K562 (cell line): ENCODE measurements at regions not wholly inside any gene's neighbourhood (a gene's known extent, or its start where the extent isn't known, plus 50 kb on each side); places are given as distances from the start of the nearest gene placed in this dataset.

ENCODE experiments used
- AFF1 ChIP-seq, 2 experiments: fragments of 450-650 bp; IDR thresholded peaks; 2 replicates each; pipeline ENCODE4 v1.6.1; 2018; ENCODE audit warnings: mild to moderate bottlenecking in 2 of 2, low read depth in 1 of 2; ENCODE audit not compliant: partially characterized antibody in 2 of 2
- CBX3 ChIP-seq, 2 experiments: IDR thresholded peaks; 1 replicate in 1 of 2; 2 replicates in 1 of 2; pipeline ENCODE4 v1.6.1; 2012; ENCODE audit warnings: inconsistent platforms in 2 of 2, low read length in 2 of 2, borderline replicate concordance in 1 of 2, control low read depth in 1 of 2
- ETV6 ChIP-seq, 3 experiments: fragments of 150-350 bp in 1 of 3; sonication (generic) in 1 of 3; formaldehyde crosslinking in 1 of 3; IDR thresholded peaks; 2 replicates each; pipeline versions ENCODE4 v1.6.1 to v1.8.0; 2014 to 2022; ENCODE audit warnings: borderline replicate concordance in 2 of 3, low read depth in 2 of 3, antibody characterized with exemption in 1 of 3, low read length in 1 of 3, mild to moderate bottlenecking in 1 of 3, missing genetic modification reagents in 1 of 3
- GTF2E2 ChIP-seq: fragments of 200-800 bp; sonication (Bioruptor generic); IDR thresholded peaks from 2 replicates; pipeline ENCODE4 v1.6.1; 2016; ENCODE audit warnings: missing genetic modification characterization, missing compliant biosample characterization
- HCFC1 ChIP-seq: IDR thresholded peaks from 2 replicates; pipeline ENCODE4 v1.6.1; 2012; ENCODE audit warnings: low read depth, low read length, improper control_type of control experiment
- HDAC3 ChIP-seq: fragments of 450-650 bp; IDR thresholded peaks from 2 replicates; pipeline ENCODE4 v1.6.1; 2018; ENCODE audit warnings: borderline replicate concordance, mild to moderate bottlenecking, moderate library complexity; ENCODE audit not compliant: partially characterized antibody
- HNRNPLL ChIP-seq: fragments of 200-400 bp; formaldehyde crosslinking; IDR thresholded peaks from 2 replicates; pipeline ENCODE4 v1.6.1; 2017; ENCODE audit warnings: low read length, low read depth, mild to moderate bottlenecking; ENCODE audit not compliant: poor library complexity, severe bottlenecking
- LEF1 ChIP-seq: fragments of 450-650 bp; IDR thresholded peaks from 2 replicates; pipeline ENCODE4 v1.6.1; 2016; ENCODE audit warnings: mild to moderate bottlenecking
- MITF ChIP-seq: IDR thresholded peaks from 2 replicates; pipeline ENCODE4 v1.6.1; 2014; ENCODE audit warnings: antibody characterized with exemption
- POLR2G ChIP-seq: fragments of 200-400 bp; formaldehyde crosslinking; IDR thresholded peaks from 2 replicates; pipeline ENCODE4 v1.6.1; 2017; ENCODE audit warnings: low read depth, mild to moderate bottlenecking, antibody characterized with exemption, low read length, moderate library complexity
- SMARCA4 ChIP-seq: fragments of 450-650 bp; IDR thresholded peaks from 2 replicates; pipeline ENCODE4 v1.6.1; 2016
- SRSF3 ChIP-seq: fragments of 200-400 bp; formaldehyde crosslinking; IDR thresholded peaks from 2 replicates; pipeline ENCODE4 v1.6.1; 2016; ENCODE audit warnings: mild to moderate bottlenecking, low read length, moderate library complexity; ENCODE audit not compliant: insufficient read depth
- TARDBP ChIP-seq: fragments of 450-650 bp; IDR thresholded peaks from 2 replicates; pipeline ENCODE4 v1.6.1; 2016
- TRIM28 ChIP-seq: fragments of 450-650 bp; IDR thresholded peaks from 2 replicates; pipeline ENCODE4 v1.6.1; 2017
- ZBTB8A ChIP-seq: fragments of 450-650 bp; IDR thresholded peaks from 2 replicates; pipeline ENCODE4 v1.6.1; 2018; ENCODE audit warnings: mild to moderate bottlenecking, moderate library complexity; ENCODE audit not compliant: partially characterized antibody
- ZC3H11A ChIP-seq: IDR thresholded peaks from 2 replicates; pipeline ENCODE4 v1.6.1; 2012; ENCODE audit warnings: low read depth, low read length, improper control_type of control experiment
- ZKSCAN1 ChIP-seq: fragments of 150-350 bp; IDR thresholded peaks from 2 replicates; pipeline ENCODE4 v1.6.1; 2016; ENCODE audit warnings: low read depth, low read length
- ZNF143 ChIP-seq: sonication (generic); formaldehyde crosslinking; IDR thresholded peaks from 2 replicates; pipeline ENCODE4 v1.9.0; 2022; ENCODE audit warnings: mild to moderate bottlenecking, missing genetic modification reagents
- ZNF444 ChIP-seq: fragments of 250-450 bp; sonication (Bioruptor Pico); IDR thresholded peaks from 2 replicates; pipeline ENCODE4 v1.4.0; 2020; ENCODE audit warnings: mild to moderate bottlenecking, moderate library complexity
- TF ChIP-seq, protein P1 (sequence below): fragments of 150-350 bp; conservative IDR thresholded peaks from 2 replicates; pipeline ENCODE4 v1.6.1; 2014; ENCODE audit warnings: low read length

DNA sequence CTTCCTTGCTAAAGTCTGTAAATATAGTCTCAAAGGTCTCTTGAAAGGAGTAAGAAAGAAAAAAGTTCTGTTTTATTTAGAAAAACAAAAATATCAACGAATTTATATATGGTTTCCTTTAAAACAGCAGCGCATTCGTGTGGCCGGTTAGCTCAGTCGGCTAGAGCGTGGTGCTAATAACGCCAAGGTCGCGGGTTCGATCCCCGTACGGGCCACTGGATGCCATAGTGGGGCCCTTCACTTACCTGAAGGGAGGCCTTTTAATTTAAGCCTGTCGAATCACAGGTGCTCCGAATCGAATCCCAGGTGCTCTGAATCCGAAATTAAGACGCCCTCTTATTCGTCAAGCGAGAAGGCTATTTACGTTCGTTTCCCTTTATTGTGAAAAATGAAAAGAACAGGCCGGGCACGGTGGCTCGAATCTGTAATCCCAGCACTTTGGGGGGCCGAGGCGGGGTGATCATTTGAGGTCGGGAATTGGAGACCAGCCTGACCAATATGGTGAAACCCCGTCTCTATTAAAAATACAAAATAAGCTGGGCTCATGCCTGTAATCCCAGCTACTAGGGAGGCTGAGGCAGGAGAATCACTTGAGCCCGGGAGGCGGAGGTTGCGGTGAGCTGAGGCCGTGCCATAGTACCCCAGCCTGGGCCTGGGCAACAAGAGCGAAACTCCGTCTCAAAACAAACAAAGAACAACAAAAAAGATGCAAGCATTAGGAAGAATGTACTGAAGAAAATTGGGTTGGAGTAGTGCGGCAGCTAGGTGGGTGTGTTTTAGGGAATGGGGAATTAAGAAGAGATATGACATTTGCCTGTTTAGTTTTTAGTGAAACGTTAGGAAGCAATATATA, 195.8 kb upstream of the ZNF184 start (continued):
- TF ChIP-seq, protein P1, sequence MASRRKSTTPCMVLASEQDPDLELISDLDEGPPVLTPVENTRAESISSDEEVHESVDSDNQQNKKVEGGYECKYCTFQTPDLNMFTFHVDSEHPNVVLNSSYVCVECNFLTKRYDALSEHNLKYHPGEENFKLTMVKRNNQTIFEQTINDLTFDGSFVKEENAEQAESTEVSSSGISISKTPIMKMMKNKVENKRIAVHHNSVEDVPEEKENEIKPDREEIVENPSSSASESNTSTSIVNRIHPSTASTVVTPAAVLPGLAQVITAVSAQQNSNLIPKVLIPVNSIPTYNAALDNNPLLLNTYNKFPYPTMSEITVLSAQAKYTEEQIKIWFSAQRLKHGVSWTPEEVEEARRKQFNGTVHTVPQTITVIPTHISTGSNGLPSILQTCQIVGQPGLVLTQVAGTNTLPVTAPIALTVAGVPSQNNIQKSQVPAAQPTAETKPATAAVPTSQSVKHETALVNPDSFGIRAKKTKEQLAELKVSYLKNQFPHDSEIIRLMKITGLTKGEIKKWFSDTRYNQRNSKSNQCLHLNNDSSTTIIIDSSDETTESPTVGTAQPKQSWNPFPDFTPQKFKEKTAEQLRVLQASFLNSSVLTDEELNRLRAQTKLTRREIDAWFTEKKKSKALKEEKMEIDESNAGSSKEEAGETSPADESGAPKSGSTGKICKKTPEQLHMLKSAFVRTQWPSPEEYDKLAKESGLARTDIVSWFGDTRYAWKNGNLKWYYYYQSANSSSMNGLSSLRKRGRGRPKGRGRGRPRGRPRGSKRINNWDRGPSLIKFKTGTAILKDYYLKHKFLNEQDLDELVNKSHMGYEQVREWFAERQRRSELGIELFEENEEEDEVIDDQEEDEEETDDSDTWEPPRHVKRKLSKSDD: peak; percentile 82
- TF ChIP-seq TARDBP: peak; percentile 70; the same call in 1 of the 2 replicates
- peak; percentile 35; the same call in 1 of the 2 replicates for TF ChIP-seq HCFC1
- TF ChIP-seq HDAC3: no peak
- TF ChIP-seq AFF1 (IDR thresholded peaks at IDR 0.05; ENCODE audit: low read depth in 1 of 2, partially characterized antibody in 2 of 2): no peak
- TF ChIP-seq MITF: no peak
- TF ChIP-seq ZKSCAN1: peak; percentile 93
- 0 out of 2 replicates have a peak, but pooled peaks have one; percentile 17 for TF ChIP-seq ZNF444 (CRISPR knock-in tag)
- no peak for TF ChIP-seq ETV6 (IDR thresholded peaks at IDR 0.05; ENCODE audit: borderline replicate concordance in 1 of 2, low read depth in 2 of 2, low read length in 1 of 2)
- TF ChIP-seq ETV6 (CRISPR knock-in tag; IDR thresholded peaks at IDR 0.05; ENCODE audit: borderline replicate concordance): no peak
- peak; percentile 35 for TF ChIP-seq HNRNPLL
- no peak for TF ChIP-seq SRSF3
- TF ChIP-seq ZBTB8A: peak; percentile 75
- peak; percentile 22; the same call in 1 of the 2 replicates for TF ChIP-seq SMARCA4
- TF ChIP-seq CBX3 (IDR thresholded peaks at IDR 0.05; ENCODE audit: borderline replicate concordance in 1 of 2, low read length in 2 of 2): 0 out of 3 replicates have a peak, but pooled peaks of 1 of the 2 experiments have one; percentile 19
- no peak for TF ChIP-seq ZNF143 (CRISPR knock-in tag)
- TF ChIP-seq LEF1: no peak
- no peak for TF ChIP-seq POLR2G
- TF ChIP-seq TRIM28: peak; percentile 54; the same call in 1 of the 2 replicates
- TF ChIP-seq GTF2E2 (tag): no peak
- no peak for TF ChIP-seq ZC3H11A
